Left hindlimb (tissue), 1 donor: ENCODE measurements at regions not wholly inside any gene's neighbourhood (a gene's known extent, or its start where the extent isn't known, plus 50 kb on each side); places are given as distances from the start of the nearest gene placed in this dataset.
"Not testable (repeated sequence)": the region's sequence is repeated elsewhere in the genome, so short reads cannot be mapped to it uniquely, and the experiment has no call there.

Experiments used
- DNase-seq: peaks from one replicate; pipeline ENCODE4 v3.0.0-alpha.2; 2018

GRCh38 chr1:232149287-232150201 lies 480.4 kb downstream of the SIPA1L2 start:
- no peak for DNase-seq

- no peak for DNase-seq
Observed at GRCh38 chr1:232147215-232147614, 482.7 kb downstream of the SIPA1L2 start.

- DNase-seq, result no peak
Observed at GRCh38 chr1:232146514-232146913, 483.4 kb downstream of the SIPA1L2 start.

GRCh38 chr1:232145768-232146167 lies 484.2 kb downstream of the SIPA1L2 start:
- no peak for DNase-seq

GRCh38 chr1:232144696-232145230 lies 485.2 kb downstream of the SIPA1L2 start:
- no peak for DNase-seq

GRCh38 chr1:232143315-232143886 lies 486.5 kb downstream of the SIPA1L2 start:
- no peak for DNase-seq

- DNase-seq, result peak; percentile 46
Observed at GRCh38 chr1:232142403-232143314, 487.3 kb downstream of the SIPA1L2 start.

- DNase-seq, result not testable (repeated sequence)
Observed at GRCh38 chr1:232141167-232141448, 488.8 kb downstream of the SIPA1L2 start.

GRCh38 chr1:232140419-232141166 lies 489.3 kb downstream of the SIPA1L2 start:
- no peak for DNase-seq

- no peak for DNase-seq
Observed at GRCh38 chr1:232139444-232139843, 490.5 kb downstream of the SIPA1L2 start.

GRCh38 chr1:232138044-232138443 lies 491.9 kb downstream of the SIPA1L2 start:
- DNase-seq, result no peak

GRCh38 chr1:232137066-232137465 lies 492.9 kb downstream of the SIPA1L2 start:
- no peak for DNase-seq

GRCh38 chr1:232136136-232136535 lies 493.8 kb downstream of the SIPA1L2 start:
- no peak for DNase-seq

GRCh38 chr1:232134365-232134764 lies 495.6 kb downstream of the SIPA1L2 start:
- DNase-seq, result no peak

GRCh38 chr1:232132572-232132971 lies 497.4 kb downstream of the SIPA1L2 start:
- no peak for DNase-seq

GRCh38 chr1:232131715-232132391 lies 498.1 kb downstream of the SIPA1L2 start:
- no peak for DNase-seq

GRCh38 chr1:232130815-232131480 lies 499.0 kb downstream of the SIPA1L2 start:
- DNase-seq, result no peak

- no peak for DNase-seq
Observed at GRCh38 chr1:232127190-232127589, 500.6 kb downstream of the DISC1 start.

GRCh38 chr1:232123775-232124659 lies 497.4 kb downstream of the DISC1 start:
- DNase-seq, result no peak

GRCh38 chr1:232117903-232118302 lies 491.3 kb downstream of the DISC1 start:
- DNase-seq, result not testable (repeated sequence)
